SU-DHL-6 (cell line): ENCODE measurements at regions not wholly inside any gene's neighbourhood (a gene's known extent, or its start where the extent isn't known, plus 50 kb on each side); places are given as distances from the start of the nearest gene placed in this dataset.

Source experiments
- CTCF ChIP-seq: fragments of 200-600 bp; sonication (generic); IDR thresholded peaks from one replicate; pipeline ENCODE4 v1.5.1; 2017; ENCODE audit warnings: antibody characterized with exemption, mild to moderate bottlenecking, low read length, moderate library complexity; ENCODE audit not compliant: insufficient read depth, poor library complexity, severe bottlenecking
- EZH2phosphoT487 ChIP-seq: fragments of 200-600 bp; sonication (generic), shearing (Covaris generic); conservative IDR thresholded peaks from 2 replicates; pipeline ENCODE4 v1.6.1; 2018; ENCODE audit warnings: mild to moderate bottlenecking, antibody characterized with exemption, low read length, moderate library complexity, mixed read lengths

GRCh38 chr5:21391506-21391905 lies 1403.5 kb upstream of the CDH18 start:
- TF ChIP-seq CTCF (no peak), EZH2phosphoT487 (no peak)
